ENCODE measurements at regions not wholly inside any gene's neighbourhood (a gene's known extent, or its start where the extent isn't known, plus 50 kb on each side); places are given as distances from the start of the nearest gene placed in this dataset.

GRCh38 chr6:20348041-20348440, 53.6 kb upstream of the E2F3 start:
- FAIRE-seq (no peak), DNase-seq (ENCODE audit: insufficient read length) (no peak)
- no peak for TF ChIP-seq POLR2A (IDR thresholded peaks at IDR 0.05; ENCODE audit: low read depth, low read length)
- TF ChIP-seq TAF1 (IDR thresholded peaks at IDR 0.05; ENCODE audit: borderline replicate concordance, low read depth, low read length) = no peak
- TF ChIP-seq POLR2AphosphoS5 (IDR thresholded peaks at IDR 0.05; ENCODE audit: low read depth, low read length) = no peak

- no peak for FAIRE-seq
- no peak for DNase-seq (ENCODE audit: insufficient read length)
- TF ChIP-seq POLR2A (IDR thresholded peaks at IDR 0.05; ENCODE audit: low read depth, low read length) (no peak), TAF1 (IDR thresholded peaks at IDR 0.05; ENCODE audit: borderline replicate concordance, low read depth, low read length) (no peak), POLR2AphosphoS5 (IDR thresholded peaks at IDR 0.05; ENCODE audit: low read depth, low read length) (no peak)
These were observed 52.5 kb upstream of the E2F3 start for GRCh38 chr6:20349225-20349624.

- TF ChIP-seq POLR2A (IDR thresholded peaks at IDR 0.05; ENCODE audit: low read depth, low read length) (no peak), TAF1 (IDR thresholded peaks at IDR 0.05; ENCODE audit: borderline replicate concordance, low read depth, low read length) (no peak), POLR2AphosphoS5 (IDR thresholded peaks at IDR 0.05; ENCODE audit: low read depth, low read length) (no peak)
- no peak for DNase-seq (ENCODE audit: insufficient read length)
- FAIRE-seq = no peak
These were observed 51.5 kb upstream of the E2F3 start for GRCh38 chr6:20350215-20350614.

- DNase-seq (ENCODE audit: insufficient read length) (no peak), FAIRE-seq (no peak)
- TF ChIP-seq POLR2AphosphoS5 (IDR thresholded peaks at IDR 0.05; ENCODE audit: low read depth, low read length) (no peak), POLR2A (IDR thresholded peaks at IDR 0.05; ENCODE audit: low read depth, low read length) (no peak), TAF1 (IDR thresholded peaks at IDR 0.05; ENCODE audit: borderline replicate concordance, low read depth, low read length) (no peak)
These were observed 50.1 kb upstream of the E2F3 start for GRCh38 chr6:20351534-20351933.
